ENCODE measurements at regions not wholly inside any gene's neighbourhood (a gene's known extent, or its start where the extent isn't known, plus 50 kb on each side); places are given as distances from the start of the nearest gene placed in this dataset.
"Not testable (repeated sequence)": the region's sequence is repeated elsewhere in the genome, so short reads cannot be mapped to it uniquely, and the experiment has no call there.

- FAIRE-seq (peak; percentile 73), DNase-seq (ENCODE audit: low read depth) (peak; percentile 99)
- H3K27me3 ChIP-seq (ENCODE audit: control insufficient read depth, insufficient read depth, low read length), result no peaks in the 10 kb centered on the region
- no peak for TF ChIP-seq CTCF (IDR thresholded peaks at IDR 0.05; ENCODE audit: insufficient read depth, low read length, severe bottlenecking)
- H3K4me3 ChIP-seq (ENCODE audit: low read depth, low read length), result no peak overlapping the region
- H3K36me3 ChIP-seq (ENCODE audit: control insufficient read depth, insufficient read depth, low read length), result no peaks in the 10 kb centered on the region
Observed at GRCh38 chr13:70249332-70250064, 141.2 kb upstream of the KLHL1 start.

- DNase-seq (ENCODE audit: low read depth) (no peak), FAIRE-seq (no peak)
- H3K4me3 ChIP-seq (ENCODE audit: low read depth, low read length), result no peak overlapping the region
- no peak for TF ChIP-seq CTCF (IDR thresholded peaks at IDR 0.05; ENCODE audit: insufficient read depth, low read length, severe bottlenecking)
- no peaks in the 10 kb centered on the region for H3K27me3 ChIP-seq (ENCODE audit: control insufficient read depth, insufficient read depth, low read length)
- no peaks in the 10 kb centered on the region for H3K36me3 ChIP-seq (ENCODE audit: control insufficient read depth, insufficient read depth, low read length)
Observed at GRCh38 chr13:70237131-70237530, 128.9 kb upstream of the KLHL1 start.

DNA sequence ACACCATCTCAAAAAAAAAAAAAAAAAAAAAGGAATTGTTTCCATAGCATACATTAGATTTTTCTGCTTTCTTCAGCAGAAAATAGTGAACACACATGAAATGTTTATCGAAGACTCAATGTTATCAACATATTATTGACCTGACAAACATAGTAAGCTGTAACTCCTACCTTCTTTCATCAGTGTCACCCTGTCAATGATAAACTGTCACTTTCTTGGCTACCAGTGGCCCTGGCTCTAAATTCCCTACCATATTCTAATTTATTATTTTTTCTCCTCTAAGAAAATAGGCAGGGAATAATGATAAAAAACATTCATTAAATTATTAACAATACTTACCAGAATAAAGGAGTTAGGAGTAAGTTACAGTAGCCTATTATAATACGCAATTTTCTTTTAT, 127.3 kb upstream of the KLHL1 start:
- Histone ChIP-seq H3K36me3 (ENCODE audit: control insufficient read depth, insufficient read depth, low read length) (no peaks in the 10 kb centered on the region), H3K27me3 (ENCODE audit: control insufficient read depth, insufficient read depth, low read length) (no peaks in the 10 kb centered on the region), H3K4me3 (ENCODE audit: low read depth, low read length) (no peak overlapping the region)
- FAIRE-seq, result no peak
- no peak for TF ChIP-seq CTCF (IDR thresholded peaks at IDR 0.05; ENCODE audit: insufficient read depth, low read length, severe bottlenecking)
- no peak for DNase-seq (ENCODE audit: low read depth)

DNA sequence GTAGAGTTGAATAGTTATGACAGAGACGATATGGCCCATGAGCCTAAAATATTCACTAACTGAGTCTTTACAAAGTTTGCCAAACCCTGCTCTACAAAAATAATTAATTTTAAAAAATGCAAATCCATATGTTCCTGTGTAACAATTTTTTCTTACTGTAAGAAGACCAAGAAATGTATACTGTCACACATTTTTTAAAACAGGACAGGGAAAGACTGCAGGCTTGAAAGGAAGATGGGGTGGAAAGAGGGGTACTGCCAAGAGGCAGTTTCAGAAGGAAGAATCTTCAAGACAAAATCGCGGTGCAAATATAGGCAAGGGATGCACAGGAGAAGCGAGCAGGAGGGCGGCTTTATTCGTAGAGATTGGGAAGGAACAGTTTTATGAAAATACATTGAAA, 115.7 kb upstream of the KLHL1 start:
- no peak overlapping the region for H3K4me3 ChIP-seq (ENCODE audit: low read depth, low read length)
- no peaks in the 10 kb centered on the region for H3K27me3 ChIP-seq (ENCODE audit: control insufficient read depth, insufficient read depth, low read length)
- no peaks in the 10 kb centered on the region for H3K36me3 ChIP-seq (ENCODE audit: control insufficient read depth, insufficient read depth, low read length)
- FAIRE-seq, result no peak
- no peak for TF ChIP-seq CTCF (IDR thresholded peaks at IDR 0.05; ENCODE audit: insufficient read depth, low read length, severe bottlenecking)
- DNase-seq (ENCODE audit: low read depth), result no peak

- no peaks in the 10 kb centered on the region for H3K27me3 ChIP-seq (ENCODE audit: control insufficient read depth, insufficient read depth, low read length)
- FAIRE-seq, result no peak
- no peak for TF ChIP-seq CTCF (IDR thresholded peaks at IDR 0.05; ENCODE audit: insufficient read depth, low read length, severe bottlenecking)
Observed at GRCh38 chr13:70222926-70223325, 114.7 kb upstream of the KLHL1 start.

DNA sequence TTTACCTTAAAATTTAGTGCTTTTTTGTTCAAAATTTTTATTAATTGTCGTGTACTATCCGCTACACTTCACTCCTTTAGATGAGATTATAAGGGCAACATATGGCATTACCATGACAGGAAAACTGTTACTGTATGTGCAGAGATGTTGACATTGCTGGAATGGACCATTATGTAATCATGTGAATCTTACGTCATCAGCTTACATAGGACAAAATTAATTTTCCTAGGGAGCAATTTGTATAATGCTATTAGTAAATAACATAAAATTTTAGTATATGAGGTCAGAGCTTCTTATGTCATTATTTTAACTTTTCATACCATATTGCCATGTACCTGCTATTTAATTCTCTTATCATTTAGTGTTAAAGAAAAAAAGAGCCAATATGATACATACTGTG, 110.4 kb upstream of the KLHL1 start:
- Histone ChIP-seq H3K36me3 (ENCODE audit: control insufficient read depth, insufficient read depth, low read length) (no peaks in the 10 kb centered on the region), H3K27me3 (ENCODE audit: control insufficient read depth, insufficient read depth, low read length) (no peaks in the 10 kb centered on the region), H3K4me3 (ENCODE audit: low read depth, low read length) (no peak overlapping the region)
- no peak for FAIRE-seq
- no peak for DNase-seq (ENCODE audit: low read depth)
- no peak for TF ChIP-seq CTCF (IDR thresholded peaks at IDR 0.05; ENCODE audit: insufficient read depth, low read length, severe bottlenecking)

More at GRCh38 chr13:70222926-70223325, 114.7 kb upstream of the KLHL1 start:
- H3K4me3 ChIP-seq (ENCODE audit: low read depth, low read length), result no peak overlapping the region
- no peak for DNase-seq (ENCODE audit: low read depth)
- H3K36me3 ChIP-seq (ENCODE audit: control insufficient read depth, insufficient read depth, low read length), result no peaks in the 10 kb centered on the region

- H3K36me3 ChIP-seq (ENCODE audit: control insufficient read depth, insufficient read depth, low read length); DNase-seq (ENCODE audit: low read depth); H3K4me3 ChIP-seq (ENCODE audit: low read depth, low read length); H3K27me3 ChIP-seq (ENCODE audit: control insufficient read depth, insufficient read depth, low read length); FAIRE-seq: not testable (repeated sequence)
Observed at GRCh38 chr13:70208968-70209367, 100.7 kb upstream of the KLHL1 start.

All from bronchial epithelial cell (primary cell).